AG04449 (cell line): ENCODE measurements at regions not wholly inside any gene's neighbourhood (a gene's known extent, or its start where the extent isn't known, plus 50 kb on each side); places are given as distances from the start of the nearest gene placed in this dataset.

ENCODE experiments used
- CTCF ChIA-PET: fragments of 350-600 bp; formaldehyde crosslinking; extraction: SDS; loops from one replicate; lab custom pipeline; 2021; ENCODE audit warnings: antibody characterized with exemption; lab: Yijun Ruan, JAX
- POLR2A ChIA-PET: fragments of 400-600, 350-600 bp; formaldehyde crosslinking; extraction: SDS; loops from one replicate; lab custom pipeline; 2020; ENCODE audit warnings: antibody characterized with exemption, inconsistent platforms; lab: Yijun Ruan, JAX
- DNase-seq: peaks from one replicate; pipeline ENCODE4 v3.0.0-alpha.2; 2010; ENCODE audit warnings: low read depth, low spot score
- H3K4me3 ChIP-seq: 2 replicates; pipeline ENCODE4 v1.5.1; 2011; ENCODE audit warnings: low read depth, mild to moderate bottlenecking, control low read depth, low read length
- TF ChIP-seq, protein P1 (sequence below): IDR thresholded peaks from one replicate; pipeline ENCODE4 v1.5.1; 2011; ENCODE audit warnings: mild to moderate bottlenecking, moderate library complexity, low read length, control low read depth, inconsistent platforms; ENCODE audit not compliant: insufficient read depth; ENCODE audit errors: missing control alignments

DNA sequence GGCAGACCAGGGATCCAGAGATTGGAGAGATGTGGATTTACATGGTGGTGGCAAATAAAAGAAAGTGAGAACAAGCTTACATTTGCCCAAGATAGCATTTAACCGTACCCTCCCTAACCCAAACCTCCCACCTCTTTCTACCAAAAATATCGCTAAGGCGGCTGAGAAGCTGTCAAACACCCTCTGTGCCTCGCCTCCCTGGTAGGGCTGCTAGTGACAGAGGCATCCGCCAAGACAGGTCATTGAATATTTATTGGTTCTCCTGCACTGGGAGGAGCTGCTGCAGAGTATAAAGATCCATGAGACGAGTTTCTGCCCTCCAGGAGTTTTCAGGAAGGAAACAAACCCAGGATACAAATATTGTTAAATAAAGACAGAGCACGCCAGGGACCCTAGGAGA lies 107.3 kb upstream of the TMC3 start:
- POLR2A ChIA-PET, result no interaction called here
- no peak for DNase-seq
- TF ChIP-seq, protein P1, sequence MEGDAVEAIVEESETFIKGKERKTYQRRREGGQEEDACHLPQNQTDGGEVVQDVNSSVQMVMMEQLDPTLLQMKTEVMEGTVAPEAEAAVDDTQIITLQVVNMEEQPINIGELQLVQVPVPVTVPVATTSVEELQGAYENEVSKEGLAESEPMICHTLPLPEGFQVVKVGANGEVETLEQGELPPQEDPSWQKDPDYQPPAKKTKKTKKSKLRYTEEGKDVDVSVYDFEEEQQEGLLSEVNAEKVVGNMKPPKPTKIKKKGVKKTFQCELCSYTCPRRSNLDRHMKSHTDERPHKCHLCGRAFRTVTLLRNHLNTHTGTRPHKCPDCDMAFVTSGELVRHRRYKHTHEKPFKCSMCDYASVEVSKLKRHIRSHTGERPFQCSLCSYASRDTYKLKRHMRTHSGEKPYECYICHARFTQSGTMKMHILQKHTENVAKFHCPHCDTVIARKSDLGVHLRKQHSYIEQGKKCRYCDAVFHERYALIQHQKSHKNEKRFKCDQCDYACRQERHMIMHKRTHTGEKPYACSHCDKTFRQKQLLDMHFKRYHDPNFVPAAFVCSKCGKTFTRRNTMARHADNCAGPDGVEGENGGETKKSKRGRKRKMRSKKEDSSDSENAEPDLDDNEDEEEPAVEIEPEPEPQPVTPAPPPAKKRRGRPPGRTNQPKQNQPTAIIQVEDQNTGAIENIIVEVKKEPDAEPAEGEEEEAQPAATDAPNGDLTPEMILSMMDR, result no peak
- CTCF ChIA-PET, result interaction anchor here (0.9 to 2.9 kb wide), 30 partner anchors 9 to 720 kb away, joined by 3 to 25 read pairs (median 4); no protein-coding TSS in a partner anchor
- H3K4me3 ChIP-seq, result no peak overlapping the region

DNA sequence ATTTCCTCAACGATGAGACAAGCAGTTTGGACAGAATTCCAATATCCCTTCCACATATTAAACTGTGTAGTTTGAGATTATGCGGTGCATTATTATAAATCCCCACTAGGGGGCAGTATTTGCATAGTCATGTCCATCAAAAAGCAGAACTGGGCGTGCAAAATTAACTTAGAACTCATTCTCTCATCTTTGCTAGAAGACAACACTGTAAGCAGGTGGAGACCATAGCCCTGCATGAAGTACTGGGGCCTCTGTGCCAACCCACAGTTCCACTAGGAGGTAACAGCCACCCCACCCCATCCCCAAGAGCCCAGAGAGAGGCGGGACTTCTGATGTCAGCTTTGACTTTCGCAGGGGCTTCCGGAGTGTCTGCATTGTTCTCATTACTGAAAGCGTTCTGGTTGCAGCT lies 106.6 kb upstream of the TMC3 start:
- peak overlapping the region; percentile 29 for H3K4me3 ChIP-seq
- ChIA-PET CTCF (interaction anchor here (0.6 to 2.9 kb wide), 30 partner anchors 9 to 736 kb away, joined by 3 to 25 read pairs (median 4); no protein-coding TSS in a partner anchor), POLR2A (no interaction called here)
- TF ChIP-seq, protein P1, result peak; percentile 30
- DNase-seq, result no peak

DNA sequence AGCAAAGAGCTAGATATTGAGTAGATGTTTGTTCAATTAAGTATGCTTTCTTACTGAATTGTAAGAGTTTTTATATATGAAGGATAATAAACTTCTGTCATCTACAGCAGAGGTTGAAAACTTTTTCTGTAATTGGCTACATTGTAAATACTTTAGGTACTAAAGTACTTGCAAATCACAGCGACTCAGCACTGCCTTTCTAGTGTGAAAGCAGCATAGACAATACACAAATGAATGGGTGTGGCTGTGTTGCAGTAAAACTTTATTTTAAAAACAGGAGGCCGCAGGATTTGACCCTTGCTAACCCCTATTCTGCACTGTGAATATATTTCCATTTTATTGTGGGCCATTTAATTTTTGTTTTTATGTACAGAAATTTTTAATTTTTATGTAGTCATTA lies 104.3 kb upstream of the TMC3 start:
- no peak overlapping the region for H3K4me3 ChIP-seq
- DNase-seq, result no peak
- ChIA-PET CTCF (interaction anchor here (0.8 to 1.3 kb wide), 5 partner anchors 8 to 720 kb away, joined by 3 to 4 read pairs (median 3); no protein-coding TSS in a partner anchor), POLR2A (no interaction called here)
- TF ChIP-seq, protein P1, result no peak

DNA sequence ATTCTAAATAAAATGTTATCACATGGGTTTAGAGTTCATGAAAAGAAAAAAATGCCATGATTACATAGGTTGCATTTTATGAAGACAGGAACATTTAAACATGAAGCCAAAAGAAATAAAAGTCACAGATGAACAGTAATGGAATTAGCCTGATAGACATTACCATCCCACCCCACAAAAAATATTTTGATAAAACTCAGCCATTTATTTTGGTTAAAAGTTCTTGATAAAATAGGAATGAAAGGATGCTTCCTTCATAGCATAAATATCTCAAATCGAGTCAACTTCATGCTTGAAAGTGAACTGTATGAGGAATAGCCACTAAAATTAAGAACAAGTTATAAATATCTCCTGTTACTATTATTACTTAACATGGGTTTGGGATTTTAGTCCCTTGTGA lies 101.9 kb upstream of the TMC3 start:
- no peak for DNase-seq
- H3K4me3 ChIP-seq, result no peak overlapping the region
- ChIA-PET CTCF (no interaction called here), POLR2A (no interaction called here)
- TF ChIP-seq, protein P1, result no peak

DNA sequence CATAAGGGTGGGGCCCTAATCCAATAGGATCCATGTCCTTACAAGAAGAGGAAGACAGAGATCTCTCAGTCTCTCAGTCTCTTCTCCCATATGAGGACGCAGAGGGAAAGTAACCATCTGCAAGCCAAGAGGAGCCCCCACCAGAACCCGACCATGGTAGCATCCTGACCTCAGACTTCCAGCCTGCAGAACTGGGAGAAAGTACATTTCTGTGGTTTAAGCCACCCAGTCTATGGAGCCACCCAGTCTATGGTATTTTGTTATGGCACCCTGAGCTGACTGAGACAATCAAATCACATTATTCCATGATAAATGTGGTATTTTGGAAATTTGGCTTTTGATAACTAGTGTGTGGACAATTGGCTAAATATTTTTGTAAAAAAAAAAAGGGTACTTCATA lies 101.5 kb upstream of the TMC3 start:
- POLR2A ChIA-PET, result no interaction called here
- CTCF ChIA-PET, result interaction anchor here (1.5 kb wide), 1 partner anchor 66 kb away, joined by 4 read pairs; no protein-coding TSS in a partner anchor
- TF ChIP-seq, protein P1, result no peak

DNA sequence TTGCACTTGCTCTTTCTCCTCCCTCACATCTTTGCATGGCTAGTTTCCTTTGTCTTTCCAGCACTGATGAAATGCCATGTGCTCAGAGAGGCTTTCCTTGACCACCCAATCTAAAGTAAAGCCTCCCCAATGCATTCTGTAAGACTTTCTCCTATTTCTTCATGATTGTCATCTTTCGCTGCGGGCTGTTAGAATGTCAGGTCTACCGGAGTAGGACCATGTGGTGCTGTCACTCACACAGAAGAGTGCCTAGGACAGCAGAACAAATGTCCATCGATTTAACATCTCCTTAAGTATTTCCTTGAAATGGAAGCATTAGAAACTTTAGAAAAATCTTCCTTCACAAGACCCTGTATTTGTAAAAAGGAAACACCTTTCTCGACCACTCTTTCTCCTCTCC lies 99.9 kb upstream of the TMC3 start:
- ChIA-PET POLR2A (no interaction called here), CTCF (interaction anchor here (0.7 to 1.5 kb wide), 2 partner anchors 64 to 472 kb away, joined by 4 to 5 read pairs; no protein-coding TSS in a partner anchor)
- H3K4me3 ChIP-seq, result no peak overlapping the region
- DNase-seq, result no peak
- TF ChIP-seq, protein P1, result no peak

More for the DNA sequence above, 101.5 kb upstream of the TMC3 start:
- H3K4me3 ChIP-seq, result no peak overlapping the region
- no peak for DNase-seq
